Peyer's patch (tissue), 4 donors: ENCODE measurements at regions not wholly inside any gene's neighbourhood (a gene's known extent, or its start where the extent isn't known, plus 50 kb on each side); places are given as distances from the start of the nearest gene placed in this dataset.
"Not testable (repeated sequence)": the region's sequence is repeated elsewhere in the genome, so short reads cannot be mapped to it uniquely, and the experiment has no call there.

Source experiments
- DNase-seq, 3 donors: peaks; one replicate each; pipeline ENCODE4 v3.0.0-alpha.2; 2017 to 2019
- H3K27ac ChIP-seq, 4 donors: fragments of 200-600 bp; sonication (generic); one replicate each; pipeline ENCODE4 v1.5.1; 2016 to 2019
- H3K27me3 ChIP-seq, 2 donors: fragments of 200-600 bp; sonication (generic); one replicate each; pipeline ENCODE4 v1.5.1; 2019
- H3K36me3 ChIP-seq, 3 donors: fragments of 200-600 bp; sonication (generic); one replicate each; pipeline ENCODE4 v1.5.1; 2016 to 2019
- H3K4me1 ChIP-seq, 4 donors: fragments of 200-600 bp; sonication (generic); one replicate each; pipeline ENCODE4 v1.5.1; 2016 to 2019
- H3K4me3 ChIP-seq, 4 donors: fragments of 200-600 bp; sonication (generic); 1 replicate in 3 of 4; 2 replicates in 1 of 4; pipeline ENCODE4 v1.5.1; 2016 to 2019; ENCODE audit warnings: mild to moderate bottlenecking in 1 of 4
- H3K9me3 ChIP-seq, 4 donors: fragments of 200-600 bp; sonication (generic); one replicate each; pipeline ENCODE4 v1.5.1; 2016 to 2019; ENCODE audit warnings: mild to moderate bottlenecking in 1 of 4
- CTCF ChIP-seq, 6 experiments: fragments of 450-650 bp in 4 of 6; fragments of 200-600 bp in 2 of 6; sonication (generic) in 1 of 6; IDR thresholded peaks; one replicate each; pipeline ENCODE4 v1.5.1; 2017 to 2019; ENCODE audit warnings: antibody characterized with exemption in 6 of 6, mild to moderate bottlenecking in 3 of 6, moderate library complexity in 1 of 6
- POLR2A ChIP-seq, 2 donors: fragments of 450-650 bp; IDR thresholded peaks; one replicate each; pipeline ENCODE4 v1.5.1; 2017; ENCODE audit warnings: antibody characterized with exemption in 2 of 2, mild to moderate bottlenecking in 2 of 2, moderate library complexity in 2 of 2

GRCh38 chr15:84398763-84399701 lies 163.5 kb downstream of the GOLGA6L4 start:
- Histone ChIP-seq H3K36me3 (no peaks in the 10 kb centered on the region), H3K4me1 (no peaks in the 10 kb centered on the region), H3K4me3 (no peak overlapping the region), H3K9me3 (no peaks in the 10 kb centered on the region), H3K27me3 (no peaks in the 10 kb centered on the region), H3K27ac (no peak overlapping the region)
- peak in 1 of 3 donors; percentile 23 for DNase-seq
- no peak for TF ChIP-seq CTCF (IDR thresholded peaks at IDR 0.05)
- no peak for TF ChIP-seq POLR2A (IDR thresholded peaks at IDR 0.05)

- no peaks in the 10 kb centered on the region for H3K9me3 ChIP-seq
- no peaks in the 10 kb centered on the region for H3K4me1 ChIP-seq
- no peaks in the 10 kb centered on the region for H3K27me3 ChIP-seq
- H3K27ac ChIP-seq: no peak overlapping the region
- TF ChIP-seq POLR2A (IDR thresholded peaks at IDR 0.05) (no peak), CTCF (IDR thresholded peaks at IDR 0.05) (no peak)
- no peaks in the 10 kb centered on the region for H3K36me3 ChIP-seq
- H3K4me3 ChIP-seq: no peak overlapping the region
- peak in 1 of 3 donors; percentile 23 for DNase-seq
These were observed 164.6 kb downstream of the GOLGA6L4 start for GRCh38 chr15:84400017-84400740.

DNA sequence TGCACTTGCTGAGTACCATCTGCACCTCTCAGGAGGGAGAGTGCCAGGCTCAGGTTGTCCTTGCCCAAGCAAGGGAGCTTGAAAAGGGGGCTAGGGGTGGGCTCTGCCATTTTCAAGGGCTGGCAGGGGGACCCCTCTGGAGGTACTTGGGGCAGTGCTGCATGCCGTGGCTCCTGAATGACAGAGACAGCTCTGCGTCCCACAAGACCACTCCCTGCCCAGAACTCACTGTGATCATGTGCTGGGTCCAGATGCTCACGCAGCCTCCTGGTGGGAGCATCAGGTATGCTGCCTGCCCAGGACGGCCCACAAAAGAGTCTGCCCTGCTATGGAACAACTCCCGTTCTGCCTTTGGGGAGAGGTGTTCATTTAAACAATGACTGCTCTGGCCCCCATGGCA lies 165.2 kb downstream of the GOLGA6L4 start:
- H3K4me1 ChIP-seq: no peaks in the 10 kb centered on the region
- TF ChIP-seq POLR2A (IDR thresholded peaks at IDR 0.05) (no peak), CTCF (IDR thresholded peaks at IDR 0.05) (no peak)

GRCh38 chr15:84401461-84401860 lies 165.9 kb downstream of the GOLGA6L4 start:
- not testable (repeated sequence) for H3K4me3 ChIP-seq, H3K4me1 ChIP-seq, H3K27me3 ChIP-seq, H3K27ac ChIP-seq, H3K9me3 ChIP-seq, H3K36me3 ChIP-seq
- DNase-seq: peak in 1 of 3 donors; percentile 24

More for the DNA sequence above, 165.2 kb downstream of the GOLGA6L4 start:
- H3K36me3 ChIP-seq: no peaks in the 10 kb centered on the region
- no peak for DNase-seq
- H3K4me3 ChIP-seq: no peak overlapping the region
- no peaks in the 10 kb centered on the region for H3K9me3 ChIP-seq
- H3K27ac ChIP-seq: no peak overlapping the region
- no peaks in the 10 kb centered on the region for H3K27me3 ChIP-seq

- H3K36me3 ChIP-seq, H3K4me1 ChIP-seq: not testable (repeated sequence)
- peak in 1 of 3 donors; percentile 18 for DNase-seq
These were observed 166.6 kb downstream of the GOLGA6L4 start for GRCh38 chr15:84401891-84402840.

DNA sequence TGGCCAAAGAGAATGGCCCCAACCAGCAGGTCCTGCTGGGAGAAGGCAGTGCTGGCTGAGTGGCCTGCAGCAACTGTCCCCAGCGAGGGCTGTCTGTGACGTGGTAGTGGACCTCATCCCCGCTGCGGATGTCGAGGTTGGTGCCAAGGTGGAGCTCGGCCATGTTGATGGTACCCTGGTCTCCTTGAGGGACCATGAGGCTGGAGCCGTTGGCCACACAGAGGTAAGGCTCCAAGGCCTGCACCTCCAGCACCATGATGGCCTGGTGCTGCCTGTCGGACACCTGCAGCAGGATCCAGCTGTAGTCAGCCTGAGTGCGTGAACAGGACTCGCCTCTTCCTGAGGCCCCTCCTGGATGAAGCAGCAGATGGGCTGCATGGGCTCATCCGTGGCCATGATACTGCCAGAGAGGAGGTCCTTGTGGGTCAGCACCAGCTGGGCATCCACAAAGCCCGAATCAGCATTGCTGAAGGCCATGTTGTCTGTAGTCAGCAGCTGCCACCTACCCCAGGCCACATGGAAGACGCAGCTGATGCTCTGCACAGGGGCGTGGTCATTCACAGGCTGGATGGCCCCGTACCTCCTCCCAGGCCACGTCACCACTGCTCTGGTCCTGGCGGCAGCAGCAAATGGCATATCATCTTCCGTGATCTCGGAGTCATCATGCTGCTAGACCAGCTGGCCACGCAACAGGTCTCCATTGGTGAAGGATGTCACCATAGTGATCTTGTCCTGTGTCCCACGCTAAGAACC lies 167.5 kb downstream of the GOLGA6L4 start:
- H3K27me3 ChIP-seq: no peaks in the 10 kb centered on the region
- no peaks in the 10 kb centered on the region for H3K36me3 ChIP-seq
- no peak for TF ChIP-seq CTCF (IDR thresholded peaks at IDR 0.05)
- TF ChIP-seq POLR2A (IDR thresholded peaks at IDR 0.05): no peak
- H3K9me3 ChIP-seq: no peaks in the 10 kb centered on the region
- H3K27ac ChIP-seq: no peak overlapping the region
- H3K4me1 ChIP-seq: no peaks in the 10 kb centered on the region
- DNase-seq: peak in 1 of 3 donors; percentile 43
- H3K4me3 ChIP-seq: no peak overlapping the region

More at GRCh38 chr15:84401891-84402840, 166.6 kb downstream of the GOLGA6L4 start:
- not testable (repeated sequence) for H3K27me3 ChIP-seq, H3K27ac ChIP-seq, H3K9me3 ChIP-seq, H3K4me3 ChIP-seq

DNA sequence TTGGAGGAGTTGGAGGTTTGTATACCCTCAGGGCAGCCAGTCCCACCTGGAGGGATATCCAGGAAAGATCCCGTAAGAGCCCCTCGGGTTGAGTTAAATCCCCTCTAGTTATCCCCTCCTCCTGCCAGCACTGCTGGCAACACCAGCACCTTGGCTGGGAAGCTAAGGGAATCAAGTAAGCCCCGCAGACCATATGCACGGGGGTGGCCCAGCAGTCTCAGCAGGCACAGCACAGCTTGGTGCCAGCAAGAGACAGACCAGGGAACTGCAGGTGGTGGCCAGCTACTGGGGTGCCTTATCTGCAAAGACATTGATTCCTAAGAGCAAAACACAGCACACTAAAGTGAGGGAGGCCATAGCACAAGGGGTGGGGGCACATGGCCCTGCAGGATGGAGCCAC lies 173.8 kb downstream of the GOLGA6L4 start:
- not testable (repeated sequence) for H3K27ac ChIP-seq, H3K27me3 ChIP-seq, DNase-seq, H3K4me3 ChIP-seq, H3K4me1 ChIP-seq, H3K9me3 ChIP-seq, H3K36me3 ChIP-seq

DNA sequence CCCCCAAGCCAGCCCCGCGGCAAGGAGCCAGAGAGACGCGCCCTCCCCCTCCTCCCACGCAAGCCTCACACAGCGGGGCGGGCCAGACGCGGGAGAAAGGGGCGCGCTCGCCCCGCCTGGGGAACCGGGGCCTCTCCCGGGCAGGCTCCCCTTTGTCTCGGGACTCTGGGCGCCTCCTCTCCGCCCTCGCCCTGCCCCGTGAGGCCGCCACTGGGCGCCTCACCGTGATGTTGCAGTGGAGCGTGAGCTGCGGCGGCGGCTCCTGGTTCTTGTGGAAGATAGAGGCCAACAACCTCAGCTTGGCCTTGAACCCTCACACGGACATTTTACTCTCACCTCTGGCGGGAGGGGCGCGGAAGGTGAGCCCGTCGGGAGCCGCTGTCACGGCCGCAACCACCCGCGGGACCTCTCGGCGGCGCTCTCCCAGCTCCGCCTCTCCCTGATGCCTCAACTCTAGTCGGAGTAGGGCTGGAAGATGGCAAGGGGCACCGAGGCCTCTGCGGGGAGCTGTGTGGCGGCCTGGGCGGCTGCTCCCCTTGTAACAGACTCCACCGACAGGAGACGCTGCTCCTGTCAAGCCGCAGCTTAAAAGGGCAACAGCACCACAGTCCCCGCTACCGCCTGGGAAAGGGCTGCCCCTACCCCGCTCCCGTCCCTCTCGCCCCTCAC lies 179.2 kb upstream of the ZSCAN2 start:
- not testable (repeated sequence) for H3K9me3 ChIP-seq, H3K4me1 ChIP-seq, H3K36me3 ChIP-seq, H3K27me3 ChIP-seq
- peak in 1 of 3 donors; percentile 26 for DNase-seq
- H3K27ac ChIP-seq: peak overlapping the region in 3 of 4 donors; percentile 46 to 64 (median 63)
- peak overlapping the region in 3 of 4 donors; percentile 40 to 46 (median 42) for H3K4me3 ChIP-seq
